ENCODE measurements at regions not wholly inside any gene's neighbourhood (a gene's known extent, or its start where the extent isn't known, plus 50 kb on each side); places are given as distances from the start of the nearest gene placed in this dataset.

- H3K36me3 ChIP-seq, result no peaks in the 10 kb centered on the region
- WGBS (ENCODE audit: insufficient coverage, low coverage, low lambda C conversion rate, missing lambda C conversion rate), result no CpG with 5 or more reads among the region's 6 CpGs
- no peak for DNase-seq
- no peaks in the 10 kb centered on the region for H3K4me1 ChIP-seq
- no peak overlapping the region for H3K27ac ChIP-seq
- no peak for ATAC-seq
- TF ChIP-seq POLR2A (IDR thresholded peaks at IDR 0.05), result no peak
- no peak for TF ChIP-seq CTCF (IDR thresholded peaks at IDR 0.05)
- intact Hi-C loops (cut with DNase I), result no loop called here
- no peak overlapping the region for H3K4me3 ChIP-seq
- no peaks in the 10 kb centered on the region for H3K9me3 ChIP-seq
- H3K27me3 ChIP-seq, result no peaks in the 10 kb centered on the region
Measured at GRCh38 chr13:90615236-90615635, 732.3 kb upstream of the MIR17HG start.

GRCh38 chr13:90615767-90616166 lies 731.7 kb upstream of the MIR17HG start:
- DNase-seq, result no peak
- intact Hi-C loops (cut with DNase I), result no loop called here
- WGBS (ENCODE audit: insufficient coverage, low coverage, low lambda C conversion rate, missing lambda C conversion rate), result 20% methylated on average over 1 of the region's 5 CpGs
- no peaks in the 10 kb centered on the region for H3K36me3 ChIP-seq
- no peak for ATAC-seq
- no peak overlapping the region for H3K4me3 ChIP-seq
- H3K4me1 ChIP-seq, result no peaks in the 10 kb centered on the region
- H3K27ac ChIP-seq, result no peak overlapping the region
- H3K27me3 ChIP-seq, result no peaks in the 10 kb centered on the region
- H3K9me3 ChIP-seq, result no peaks in the 10 kb centered on the region
- TF ChIP-seq POLR2A (IDR thresholded peaks at IDR 0.05) (no peak), CTCF (IDR thresholded peaks at IDR 0.05) (no peak)

GRCh38 chr13:90618133-90618532 lies 729.4 kb upstream of the MIR17HG start:
- H3K9me3 ChIP-seq, result no peaks in the 10 kb centered on the region
- ATAC-seq (no peak), DNase-seq (no peak)
- H3K27ac ChIP-seq, result no peak overlapping the region
- intact Hi-C loops (cut with DNase I), result no loop called here
- TF ChIP-seq CTCF (IDR thresholded peaks at IDR 0.05), result no peak
- no peak for TF ChIP-seq POLR2A (IDR thresholded peaks at IDR 0.05)
- no peaks in the 10 kb centered on the region for H3K36me3 ChIP-seq
- H3K27me3 ChIP-seq, result no peaks in the 10 kb centered on the region
- WGBS (ENCODE audit: insufficient coverage, low coverage, low lambda C conversion rate, missing lambda C conversion rate), result 78% methylated on average over 2 of the region's 2 CpGs
- H3K4me1 ChIP-seq, result no peaks in the 10 kb centered on the region
- H3K4me3 ChIP-seq, result no peak overlapping the region

GRCh38 chr13:90622541-90622940 lies 724.9 kb upstream of the MIR17HG start:
- WGBS (ENCODE audit: insufficient coverage, low coverage, low lambda C conversion rate, missing lambda C conversion rate), result 40% methylated on average over 1 of the region's 1 CpG
- intact Hi-C loops (cut with DNase I), result no loop called here
- H3K27me3 ChIP-seq, result no peaks in the 10 kb centered on the region

More at GRCh38 chr13:90622541-90622940, 724.9 kb upstream of the MIR17HG start:
- no peak overlapping the region for H3K27ac ChIP-seq
- H3K4me1 ChIP-seq, result no peaks in the 10 kb centered on the region
- no peak overlapping the region for H3K4me3 ChIP-seq
- TF ChIP-seq POLR2A (IDR thresholded peaks at IDR 0.05) (no peak), CTCF (IDR thresholded peaks at IDR 0.05) (no peak)
- H3K36me3 ChIP-seq, result no peaks in the 10 kb centered on the region
- ATAC-seq, result no peak
- no peak for DNase-seq
- no peaks in the 10 kb centered on the region for H3K9me3 ChIP-seq
